Iris pigment epithelial cell (primary cell): ENCODE measurements at regions not wholly inside any gene's neighbourhood (a gene's known extent, or its start where the extent isn't known, plus 50 kb on each side); places are given as distances from the start of the nearest gene placed in this dataset.
A peak's percentile ranks its signal among the peaks of the same experiment; 100 is the strongest.

Source experiments
- DNase-seq: peaks from one replicate; pipeline ENCODE4 v3.0.0-alpha.2; 2011; ENCODE audit warnings: low read depth

GRCh38 chr5:67335426-67335825 lies 138.8 kb upstream of the CD180 start:
- no peak for DNase-seq

- DNase-seq = no peak
These were observed 137.8 kb upstream of the CD180 start for GRCh38 chr5:67334373-67334772.

DNA sequence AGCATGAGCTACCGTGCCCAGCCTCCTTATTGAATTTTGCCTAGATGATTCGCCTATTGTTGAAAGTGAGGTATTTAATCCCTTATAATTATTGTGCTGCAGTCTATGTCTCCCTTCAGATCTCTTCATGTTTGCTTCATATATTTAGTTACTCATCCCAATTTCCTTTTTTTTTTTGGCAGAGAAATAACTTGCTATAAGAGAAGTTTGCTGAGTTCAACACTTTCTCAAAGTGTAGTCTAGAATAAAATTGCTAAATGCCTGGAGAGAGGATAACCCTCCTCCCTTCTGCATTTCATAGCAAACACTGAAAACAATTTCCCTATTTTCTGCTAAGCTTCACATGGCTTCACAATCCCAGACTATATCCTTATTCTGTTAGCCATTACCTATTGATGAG lies 136.6 kb upstream of the CD180 start:
- no peak for DNase-seq

DNA sequence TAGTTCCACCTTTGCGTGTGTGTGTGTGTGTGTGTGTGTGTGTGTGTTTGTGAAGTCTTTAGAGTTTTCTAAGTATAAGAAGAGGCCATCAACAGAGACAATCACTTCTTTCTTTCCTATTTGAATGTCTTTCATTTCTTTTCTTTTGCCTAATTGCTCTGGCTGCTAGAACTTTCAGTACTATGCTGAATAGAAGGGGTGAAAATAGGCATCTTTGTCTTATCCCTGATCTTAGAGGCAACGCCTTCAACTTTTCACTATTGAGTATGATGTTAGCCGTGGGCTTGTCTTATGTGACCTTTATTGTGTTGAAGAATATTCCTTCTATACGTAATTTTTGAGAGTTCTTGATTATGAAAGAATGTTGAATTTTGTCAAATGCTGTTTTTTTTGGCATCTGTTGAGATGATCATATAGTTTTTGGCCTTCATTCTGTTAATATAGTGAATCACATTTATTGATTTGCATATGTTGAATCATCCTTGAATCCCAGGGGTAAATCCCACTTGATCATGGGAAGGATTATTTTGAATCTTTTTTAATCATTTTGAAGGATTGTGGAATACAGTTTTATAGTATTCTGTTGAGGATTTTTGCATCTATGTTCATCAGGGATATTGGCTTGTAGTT lies 134.8 kb upstream of the CD180 start:
- no peak for DNase-seq

- DNase-seq = peak; percentile 45
These were observed 123.5 kb upstream of the CD180 start for GRCh38 chr5:67319935-67320725.

GRCh38 chr5:67318746-67319145 lies 122.1 kb upstream of the CD180 start:
- no peak for DNase-seq

GRCh38 chr5:67317603-67318002 lies 121.0 kb upstream of the CD180 start:
- DNase-seq = no peak

- DNase-seq = no peak
These were observed 120.1 kb upstream of the CD180 start for GRCh38 chr5:67316695-67317094.

GRCh38 chr5:67315082-67315989 lies 118.7 kb upstream of the CD180 start:
- peak; percentile 58 for DNase-seq

DNA sequence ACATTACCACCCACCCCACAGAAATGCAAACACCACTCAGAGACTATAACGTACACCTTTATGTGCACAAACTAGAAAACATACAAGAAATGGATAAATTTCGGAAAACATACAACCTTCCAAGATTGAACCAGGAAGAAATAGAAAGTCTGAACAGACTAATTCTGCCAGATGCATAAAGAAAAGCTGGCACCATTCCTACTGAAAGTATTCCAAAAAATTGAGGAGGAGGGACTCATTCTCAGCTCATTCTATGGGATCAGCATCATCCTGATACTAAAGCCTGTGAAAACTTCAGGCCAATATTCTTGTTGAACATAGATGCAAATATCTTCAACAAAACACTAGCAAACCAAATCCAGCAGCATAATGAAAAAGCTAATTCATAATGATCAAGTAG lies 115.1 kb upstream of the CD180 start:
- DNase-seq = no peak

- no peak for DNase-seq
These were observed 114.6 kb upstream of the CD180 start for GRCh38 chr5:67311208-67311607.

GRCh38 chr5:67310740-67311139 lies 114.1 kb upstream of the CD180 start:
- no peak for DNase-seq

GRCh38 chr5:67310169-67310568 lies 113.6 kb upstream of the CD180 start:
- DNase-seq = no peak

DNA sequence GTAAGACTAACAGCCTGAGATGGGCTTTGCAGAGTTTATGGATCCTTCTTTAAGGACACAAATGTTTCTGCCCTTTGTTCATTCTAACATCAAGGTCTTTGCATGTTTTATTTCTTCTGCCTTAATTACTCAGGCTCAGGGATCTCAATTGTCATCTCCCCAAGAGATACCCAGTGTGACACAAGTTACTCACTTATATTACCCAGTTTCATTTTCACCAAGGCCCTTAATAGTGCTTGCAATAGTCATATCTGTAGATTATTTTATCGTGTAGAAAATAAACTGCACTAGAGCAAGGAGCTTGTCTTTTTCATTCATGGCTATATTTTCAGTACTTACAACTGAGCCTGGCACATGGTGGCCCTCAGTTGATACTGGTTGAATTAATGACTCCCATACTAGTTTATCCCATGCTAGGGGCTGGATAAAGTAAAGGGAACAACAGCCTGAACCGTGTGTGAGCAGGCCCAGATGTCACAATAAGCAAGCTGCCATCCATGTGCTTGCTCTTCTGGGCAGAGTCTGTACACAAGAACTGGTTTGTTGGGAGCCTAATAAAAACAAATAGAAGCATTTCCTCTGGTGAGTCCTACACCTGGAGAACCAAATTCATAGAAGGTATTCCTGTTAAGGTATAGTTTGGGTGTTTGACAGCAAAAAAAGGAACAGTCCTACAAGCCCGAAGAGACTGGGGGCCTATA lies 112.5 kb upstream of the CD180 start:
- no peak for DNase-seq

- DNase-seq = peak; percentile 25
These were observed 110.5 kb upstream of the CD180 start for GRCh38 chr5:67306965-67307607.

- peak; percentile 54 for DNase-seq
These were observed 109.5 kb upstream of the CD180 start for GRCh38 chr5:67305913-67306710.

DNA sequence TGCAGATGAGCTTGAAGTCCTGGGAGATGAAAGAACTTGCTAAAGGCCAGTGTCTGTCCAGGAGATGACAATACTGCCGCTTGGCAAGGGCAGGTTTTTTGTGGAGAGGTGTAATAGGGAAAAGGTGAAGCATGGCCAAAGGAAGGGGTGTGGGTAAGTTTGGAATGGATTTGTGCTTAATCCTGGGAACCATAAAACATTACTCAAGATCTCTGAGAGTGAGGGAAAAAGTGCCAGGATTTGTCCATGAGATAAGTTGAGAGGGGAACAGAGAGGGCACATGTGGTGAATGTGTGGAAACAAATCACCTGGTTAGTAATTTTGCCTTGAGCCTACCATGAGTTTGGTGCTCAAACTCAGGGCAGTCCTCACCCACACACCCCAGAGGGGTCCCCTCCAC lies 108.8 kb upstream of the CD180 start:
- no peak for DNase-seq

- peak; percentile 63 for DNase-seq
These were observed 106.8 kb upstream of the CD180 start for GRCh38 chr5:67303356-67303755.

DNA sequence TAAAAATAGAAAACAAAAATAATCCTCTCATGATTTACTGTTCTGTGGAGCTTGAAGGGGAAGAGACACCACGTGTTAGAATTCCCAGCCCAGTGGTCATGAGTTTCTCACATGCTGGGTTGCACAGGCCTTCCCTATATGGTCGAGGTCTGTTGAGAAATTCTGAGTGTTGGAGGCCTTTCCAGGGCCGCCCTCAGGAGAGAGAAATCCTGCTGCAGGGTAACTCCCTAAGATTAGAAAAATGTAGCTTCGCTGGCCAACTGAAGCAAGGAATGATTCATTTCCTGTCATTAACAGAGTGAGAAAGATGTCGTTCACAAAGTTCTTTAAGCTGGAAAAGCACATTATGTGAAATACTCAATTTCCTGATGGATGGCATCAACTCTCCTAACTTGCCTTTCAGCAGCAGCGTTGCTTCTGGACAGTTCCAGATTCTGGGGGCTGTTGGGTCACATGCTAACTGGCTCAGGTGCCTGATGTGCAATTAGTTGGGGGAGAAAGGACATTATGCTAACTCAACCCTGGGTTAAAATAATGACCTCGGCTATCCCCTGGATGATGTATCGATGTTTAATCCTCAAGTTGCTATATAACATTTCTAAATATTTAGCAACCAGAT lies 104.8 kb upstream of the CD180 start:
- peak; percentile 95 for DNase-seq

GRCh38 chr5:67300326-67300725 lies 103.7 kb upstream of the CD180 start:
- no peak for DNase-seq
